BJ (cell line): ENCODE measurements at regions not wholly inside any gene's neighbourhood (a gene's known extent, or its start where the extent isn't known, plus 50 kb on each side); places are given as distances from the start of the nearest gene placed in this dataset.

Experiments
- CTCF ChIA-PET: fragments of 350-600 bp; formaldehyde crosslinking; extraction: SDS; loops from one replicate; lab custom pipeline; 2021; ENCODE audit warnings: antibody characterized with exemption, inconsistent platforms; lab: Yijun Ruan, JAX
- POLR2A ChIA-PET: fragments of 300-600 bp; sonication (Branson Sonifier 250); formaldehyde crosslinking; extraction: SDS; loops from one replicate; lab custom pipeline; 2021; ENCODE audit warnings: antibody characterized with exemption; lab: Charles Lee
- DNase-seq: peaks from one replicate; pipeline ENCODE4 v3.0.0-alpha.2; 2011; ENCODE audit warnings: low read depth
- H3K27me3 ChIP-seq: 2 replicates; pipeline ENCODE4 v1.6.0; 2011; ENCODE audit warnings: low read length; ENCODE audit not compliant: control insufficient read depth, insufficient read depth
- H3K36me3 ChIP-seq: 2 replicates; pipeline ENCODE4 v1.5.1; 2011; ENCODE audit warnings: low read length; ENCODE audit not compliant: control insufficient read depth, insufficient read depth
- H3K4me3 ChIP-seq: 2 replicates; pipeline ENCODE4 v1.5.1; 2011; ENCODE audit warnings: low read depth, mild to moderate bottlenecking, control low read depth, low read length
- CTCF ChIP-seq: IDR thresholded peaks from 2 replicates; pipeline ENCODE4 v1.5.1; 2011; ENCODE audit warnings: low read depth, mild to moderate bottlenecking, control low read depth, inconsistent platforms, low read length, moderate library complexity; ENCODE audit not compliant: insufficient read depth

- ChIA-PET CTCF (no interaction called here), POLR2A (no interaction called here)
- DNase-seq = no peak
- Histone ChIP-seq H3K4me3 (no peak overlapping the region), H3K27me3 (no peaks in the 10 kb centered on the region), H3K36me3 (no peaks in the 10 kb centered on the region)
- no peak for TF ChIP-seq CTCF
Observed at GRCh38 chr12:82578725-82579124, 108.0 kb upstream of the TMTC2 start.

- no peak for TF ChIP-seq CTCF
- no peak for DNase-seq
- Histone ChIP-seq H3K27me3 (no peaks in the 10 kb centered on the region), H3K4me3 (no peak overlapping the region), H3K36me3 (no peaks in the 10 kb centered on the region)
- ChIA-PET CTCF (no interaction called here), POLR2A (no interaction called here)
Observed at GRCh38 chr12:82583756-82584155, 103.0 kb upstream of the TMTC2 start.

GRCh38 chr12:82593143-82593542, 93.6 kb upstream of the TMTC2 start:
- ChIA-PET CTCF (no interaction called here), POLR2A (no interaction called here)
- Histone ChIP-seq H3K27me3 (no peaks in the 10 kb centered on the region), H3K36me3 (no peaks in the 10 kb centered on the region), H3K4me3 (no peak overlapping the region)
- no peak for DNase-seq
- TF ChIP-seq CTCF = no peak

- no peaks in the 10 kb centered on the region for H3K27me3 ChIP-seq
- no peak for DNase-seq
- CTCF ChIA-PET = no interaction called here
- TF ChIP-seq CTCF = no peak
- no peak overlapping the region for H3K4me3 ChIP-seq
- no peaks in the 10 kb centered on the region for H3K36me3 ChIP-seq
- POLR2A ChIA-PET = no interaction called here
Observed at GRCh38 chr12:82593901-82594396, 92.8 kb upstream of the TMTC2 start.

GRCh38 chr12:82595941-82596340, 90.8 kb upstream of the TMTC2 start:
- no peak for DNase-seq
- ChIA-PET POLR2A (no interaction called here), CTCF (no interaction called here)
- H3K4me3 ChIP-seq = no peak overlapping the region
- H3K27me3 ChIP-seq = no peaks in the 10 kb centered on the region
- no peak for TF ChIP-seq CTCF
- no peaks in the 10 kb centered on the region for H3K36me3 ChIP-seq
